Glutamatergic neuron (in vitro differentiated cells): ENCODE measurements at regions not wholly inside any gene's neighbourhood (a gene's known extent, or its start where the extent isn't known, plus 50 kb on each side); places are given as distances from the start of the nearest gene placed in this dataset.

ENCODE experiments used
- DNase-seq: peaks from one replicate; pipeline ENCODE4 v3.0.0; 2022
- H3K27ac Mint-ChIP-seq: one replicate; pipeline ENCODE4 v1.8.0; 2020; ENCODE audit warnings: mild to moderate bottlenecking, mixed read lengths, inconsistent platforms; ENCODE audit not compliant: unreplicated experiment
- H3K27me3 Mint-ChIP-seq: one replicate; pipeline ENCODE4 v1.8.0; 2020; ENCODE audit warnings: mild to moderate bottlenecking, moderate library complexity, mixed read lengths, inconsistent platforms; ENCODE audit not compliant: unreplicated experiment
- H3K36me3 Mint-ChIP-seq: one replicate; pipeline ENCODE4 v1.8.0; 2020; ENCODE audit warnings: mild to moderate bottlenecking, mixed read lengths, inconsistent platforms; ENCODE audit not compliant: unreplicated experiment
- H3K4me1 Mint-ChIP-seq: one replicate; pipeline ENCODE4 v1.8.0; 2020; ENCODE audit warnings: mild to moderate bottlenecking, low read depth, mixed read lengths, inconsistent platforms; ENCODE audit not compliant: unreplicated experiment
- H3K4me3 Mint-ChIP-seq: one replicate; pipeline ENCODE4 v1.8.0; 2020; ENCODE audit warnings: mild to moderate bottlenecking, mixed read lengths, inconsistent platforms; ENCODE audit not compliant: unreplicated experiment
- H3K9me3 Mint-ChIP-seq: one replicate; pipeline ENCODE4 v1.8.0; 2020; ENCODE audit warnings: mild to moderate bottlenecking, moderate library complexity, mixed read lengths, inconsistent platforms; ENCODE audit not compliant: unreplicated experiment
- CTCF ChIP-seq: fragments of 200-600 bp; sonication (generic); IDR thresholded peaks from one replicate; pipeline ENCODE4 v1.5.0; 2021; ENCODE audit not compliant: partially characterized antibody, unreplicated experiment

GRCh38 chr20:52766645-52767435, 205.3 kb upstream of the TSHZ2 start:
- no peaks in the 10 kb centered on the region for H3K4me1 Mint-ChIP-seq
- no peaks in the 10 kb centered on the region for H3K36me3 Mint-ChIP-seq
- TF ChIP-seq CTCF = no peak
- no peaks in the 10 kb centered on the region for H3K27me3 Mint-ChIP-seq
- H3K4me3 Mint-ChIP-seq = no peak overlapping the region
- no peak for DNase-seq
- no peak overlapping the region for H3K27ac Mint-ChIP-seq
- no peaks in the 10 kb centered on the region for H3K9me3 Mint-ChIP-seq

- H3K27ac Mint-ChIP-seq = no peak overlapping the region
- H3K9me3 Mint-ChIP-seq = no peaks in the 10 kb centered on the region
- no peak overlapping the region for H3K4me3 Mint-ChIP-seq
- no peaks in the 10 kb centered on the region for H3K4me1 Mint-ChIP-seq
- DNase-seq = no peak
- no peaks in the 10 kb centered on the region for H3K27me3 Mint-ChIP-seq
- no peak for TF ChIP-seq CTCF
- H3K36me3 Mint-ChIP-seq = no peaks in the 10 kb centered on the region
Measured at GRCh38 chr20:52763321-52763853, 208.8 kb upstream of the TSHZ2 start.

- H3K27me3 Mint-ChIP-seq = no peaks in the 10 kb centered on the region
- no peaks in the 10 kb centered on the region for H3K4me1 Mint-ChIP-seq
- DNase-seq = no peak
- no peak overlapping the region for H3K4me3 Mint-ChIP-seq
- TF ChIP-seq CTCF = no peak
- no peaks in the 10 kb centered on the region for H3K9me3 Mint-ChIP-seq
- H3K27ac Mint-ChIP-seq = no peak overlapping the region
- no peaks in the 10 kb centered on the region for H3K36me3 Mint-ChIP-seq
Measured at GRCh38 chr20:52761867-52762266, 210.3 kb upstream of the TSHZ2 start.

DNA sequence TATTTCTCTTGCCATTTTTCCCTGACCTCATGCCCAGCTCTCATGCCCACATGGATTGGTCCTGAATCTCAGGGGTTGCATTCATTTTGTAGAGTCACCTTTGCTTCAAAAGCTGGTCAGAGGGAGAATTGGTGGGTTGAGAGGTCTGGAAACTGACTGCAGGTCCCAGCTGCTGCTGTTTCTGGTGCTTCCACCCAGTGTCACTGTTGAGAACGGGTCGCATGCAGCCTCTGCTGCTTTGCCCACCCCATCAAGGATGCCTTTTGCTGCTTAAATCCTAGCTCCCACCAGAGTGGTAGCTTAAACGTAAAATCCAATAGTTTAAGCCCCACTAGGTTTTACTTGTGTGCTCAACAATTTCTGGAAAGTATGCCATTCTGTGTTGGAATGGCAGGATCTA, 211.4 kb upstream of the TSHZ2 start:
- TF ChIP-seq CTCF = no peak
- no peaks in the 10 kb centered on the region for H3K36me3 Mint-ChIP-seq
- no peak for DNase-seq
- H3K27ac Mint-ChIP-seq = no peak overlapping the region
- H3K4me3 Mint-ChIP-seq = no peak overlapping the region
- H3K4me1 Mint-ChIP-seq = no peaks in the 10 kb centered on the region
- no peaks in the 10 kb centered on the region for H3K9me3 Mint-ChIP-seq
- no peaks in the 10 kb centered on the region for H3K27me3 Mint-ChIP-seq

- Mint-ChIP-seq H3K27me3 (no peaks in the 10 kb centered on the region), H3K9me3 (no peaks in the 10 kb centered on the region), H3K4me1 (no peaks in the 10 kb centered on the region), H3K27ac (no peak overlapping the region), H3K36me3 (no peaks in the 10 kb centered on the region), H3K4me3 (no peak overlapping the region)
- no peak for TF ChIP-seq CTCF
- DNase-seq = no peak
Measured at GRCh38 chr20:52757411-52757810, 214.7 kb upstream of the TSHZ2 start.
